NCI-H82 (cell line): ENCODE measurements at regions not wholly inside any gene's neighbourhood (a gene's known extent, or its start where the extent isn't known, plus 50 kb on each side); places are given as distances from the start of the nearest gene placed in this dataset.
"Not testable (repeated sequence)": the region's sequence is repeated elsewhere in the genome, so short reads cannot be mapped to it uniquely, and the experiment has no call there.

Source experiments
- DNase-seq: peaks from one replicate; lab custom pipeline; 2025; lab: John Stamatoyannopoulos, UW

- peak; percentile 2 for DNase-seq
Measured at GRCh38 chr4:59484944-59485343, 1715.2 kb upstream of the ADGRL3 start.

DNA sequence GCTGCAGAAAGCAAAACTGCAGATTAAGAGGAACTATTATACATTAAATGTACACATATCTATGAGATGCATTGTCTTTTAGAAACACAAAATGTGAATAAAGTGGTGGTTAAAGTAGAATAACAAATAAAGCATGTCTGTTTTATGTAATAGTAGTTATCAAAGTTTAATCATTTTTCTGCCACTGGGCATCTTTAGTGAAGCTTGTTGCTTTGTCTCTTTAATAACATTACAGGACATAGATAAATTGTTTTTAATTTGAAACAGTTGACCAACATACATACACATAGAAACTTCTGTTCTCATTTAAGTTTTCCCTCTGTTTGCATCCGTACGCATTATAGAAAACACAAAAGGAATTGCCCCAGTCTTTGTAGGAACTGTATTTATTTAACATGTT lies 1700.0 kb upstream of the ADGRL3 start:
- DNase-seq, result no peak

- DNase-seq, result no peak
Measured at GRCh38 chr4:59503731-59504130, 1696.4 kb upstream of the ADGRL3 start.

DNA sequence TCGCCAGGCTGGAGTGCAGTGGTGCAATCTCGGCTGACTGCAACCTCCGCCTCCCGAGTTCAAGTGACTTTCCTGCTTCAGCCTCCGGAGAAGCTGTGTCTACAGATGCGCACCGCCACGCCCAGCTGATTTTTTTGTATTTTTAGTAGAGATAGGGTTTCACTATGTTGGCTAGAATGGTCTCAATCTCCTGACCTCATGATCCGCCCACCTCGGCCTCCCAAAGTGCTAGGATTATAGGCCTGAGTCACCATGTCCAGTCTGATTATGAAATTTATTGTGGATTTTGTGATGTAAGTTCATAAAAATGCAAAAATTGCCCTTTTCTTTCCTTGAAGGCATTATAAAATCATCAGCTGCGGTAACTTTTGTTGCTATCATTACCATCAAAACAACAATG lies 1688.3 kb upstream of the ADGRL3 start:
- not testable (repeated sequence) for DNase-seq

GRCh38 chr4:59517007-59517406 lies 1683.1 kb upstream of the ADGRL3 start:
- no peak for DNase-seq

DNA sequence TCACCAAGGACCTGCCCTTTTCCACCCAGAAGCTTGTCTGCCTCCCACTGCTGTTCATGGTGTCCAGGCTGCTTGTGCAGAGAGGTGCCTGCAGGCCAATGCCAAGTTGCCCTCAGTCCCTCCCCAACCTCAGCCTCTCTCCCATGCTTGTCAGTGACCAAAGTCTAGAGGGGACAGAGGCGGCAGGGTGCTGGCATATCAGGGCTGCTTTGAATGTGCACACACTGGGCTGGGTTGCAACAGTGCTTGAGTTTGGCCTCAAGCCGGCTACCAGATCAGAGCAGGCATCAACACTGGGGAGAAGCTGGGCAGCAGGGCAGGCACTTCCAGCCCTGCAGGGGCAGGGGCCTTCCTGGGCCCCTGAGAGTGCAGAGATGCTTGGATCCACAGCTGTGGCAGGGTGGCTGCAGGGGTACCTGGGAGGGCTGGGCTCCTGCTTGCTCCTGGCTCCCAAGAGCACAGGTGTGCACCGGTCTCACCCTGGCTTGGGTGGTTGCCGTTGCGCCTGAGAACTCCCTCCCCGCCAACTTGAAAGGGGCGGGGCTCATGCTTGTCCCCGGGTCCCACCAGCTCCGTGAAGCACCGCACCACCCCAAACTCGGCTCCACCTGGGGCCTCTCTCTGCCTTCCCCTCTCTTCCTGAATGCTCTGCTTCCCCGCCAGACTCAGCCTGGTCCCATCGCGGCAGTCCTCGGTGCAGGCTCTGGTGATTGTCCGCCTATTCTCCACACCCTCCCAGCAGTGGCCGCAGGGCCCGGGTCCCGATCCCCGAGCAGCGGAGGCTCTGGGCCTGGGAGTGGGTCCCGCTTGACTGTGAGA lies 1681.9 kb upstream of the ADGRL3 start:
- no peak for DNase-seq

DNA sequence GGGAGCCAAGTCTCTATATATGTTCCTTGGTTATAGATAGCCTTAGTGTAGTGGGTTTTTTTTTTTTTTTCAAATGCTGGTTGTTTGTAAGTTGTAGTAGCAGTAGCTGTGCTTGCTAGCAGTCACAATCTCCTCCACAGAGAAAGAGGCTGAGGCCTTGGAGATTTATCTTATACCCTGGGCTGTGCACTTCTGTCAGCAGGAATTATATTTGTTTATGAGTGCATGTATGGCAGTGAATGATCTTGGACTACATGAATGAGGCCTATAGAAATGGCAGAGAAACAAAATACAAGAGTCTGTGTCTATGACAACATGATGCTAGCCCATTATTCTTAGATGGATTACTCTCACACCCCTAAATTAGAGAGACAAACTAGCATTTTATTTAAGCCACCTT lies 1674.2 kb upstream of the ADGRL3 start:
- DNase-seq, result no peak

DNA sequence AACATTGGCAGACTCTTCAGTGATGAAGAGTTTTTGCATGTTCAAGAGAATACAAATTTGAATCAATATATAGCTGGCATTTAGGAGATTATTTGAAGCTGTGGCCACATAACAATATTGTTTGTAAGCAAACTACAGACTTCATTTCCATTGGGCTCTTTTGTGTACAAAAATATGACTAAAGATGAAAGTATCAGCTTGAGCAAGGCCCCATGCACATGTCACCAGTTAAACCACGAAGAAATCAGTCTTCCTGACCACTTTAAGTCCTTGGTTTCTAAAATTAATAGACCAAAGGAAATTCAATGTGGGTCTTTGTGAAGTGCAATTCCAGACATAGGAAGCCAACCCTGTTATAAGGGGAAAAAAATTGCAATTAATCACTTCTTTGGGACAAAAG lies 1664.6 kb upstream of the ADGRL3 start:
- no peak for DNase-seq

GRCh38 chr4:59536428-59536827 lies 1663.7 kb upstream of the ADGRL3 start:
- DNase-seq, result no peak

- DNase-seq, result no peak
Measured at GRCh38 chr4:59537246-59537886, 1662.8 kb upstream of the ADGRL3 start.

DNA sequence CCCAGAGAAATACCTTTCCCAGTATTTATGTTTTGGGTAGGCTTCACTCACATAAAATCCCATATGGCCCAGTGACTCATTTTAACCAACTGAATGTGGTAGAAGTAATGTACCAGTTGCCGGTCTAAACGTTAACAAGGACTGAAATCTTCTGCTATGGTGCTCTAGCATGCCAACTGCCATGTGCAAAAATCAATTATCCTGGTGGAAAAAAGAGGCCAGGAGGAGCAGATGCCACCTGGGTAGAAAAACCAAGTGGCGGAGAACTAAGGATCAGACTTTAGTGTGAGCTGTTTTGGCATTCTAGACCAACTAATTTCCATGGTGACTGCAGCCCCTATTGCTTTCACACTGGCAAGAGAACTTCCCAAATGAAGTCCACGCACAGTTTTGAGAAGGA lies 1660.7 kb upstream of the ADGRL3 start:
- DNase-seq, result no peak

DNA sequence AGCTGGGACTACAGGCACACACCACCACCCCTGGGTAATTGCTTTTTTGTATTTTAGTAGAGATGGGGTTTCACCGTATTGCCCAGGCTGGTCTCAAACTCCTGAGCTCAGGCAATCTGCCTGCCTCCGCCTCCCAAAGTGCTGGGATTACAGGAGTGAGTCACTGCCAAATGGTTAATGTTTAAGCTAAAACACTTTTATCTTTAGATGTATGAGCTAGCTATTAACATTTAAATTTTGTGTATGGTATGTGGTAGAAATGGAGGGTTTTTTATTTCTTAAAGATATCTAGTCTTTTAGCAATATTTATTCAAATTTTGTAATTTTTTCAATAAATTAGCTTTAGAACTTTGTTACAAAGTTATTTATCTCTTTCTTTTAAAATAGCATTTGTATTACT lies 1659.8 kb upstream of the ADGRL3 start:
- DNase-seq, result no peak

GRCh38 chr4:59553063-59553720 lies 1646.9 kb upstream of the ADGRL3 start:
- peak; percentile 29 for DNase-seq

GRCh38 chr4:59553721-59554091 lies 1646.4 kb upstream of the ADGRL3 start:
- no peak for DNase-seq

GRCh38 chr4:59556191-59556590 lies 1643.9 kb upstream of the ADGRL3 start:
- not testable (repeated sequence) for DNase-seq

- not testable (repeated sequence) for DNase-seq
Measured at GRCh38 chr4:59560141-59560648, 1639.9 kb upstream of the ADGRL3 start.

DNA sequence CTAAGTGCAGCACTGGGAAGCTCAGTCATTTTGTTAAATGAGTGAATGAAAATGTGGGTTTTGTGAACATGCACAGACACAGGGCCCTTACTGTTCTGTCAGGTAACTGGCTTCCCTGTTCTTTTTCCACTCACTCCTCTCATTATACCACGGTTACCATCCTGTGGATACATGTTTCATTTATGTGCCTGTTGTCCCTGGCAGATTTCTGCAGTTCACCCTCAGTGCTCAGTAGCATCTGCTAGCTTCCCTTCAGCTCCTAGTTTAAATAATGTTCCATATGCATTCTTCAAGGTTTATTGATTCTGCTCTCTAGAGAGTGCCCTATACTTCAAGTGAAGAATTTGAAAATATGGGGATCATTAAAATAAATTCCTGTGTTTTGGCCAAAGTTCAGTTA lies 1634.3 kb upstream of the ADGRL3 start:
- no peak for DNase-seq

GRCh38 chr4:59570860-59571476 lies 1629.2 kb upstream of the ADGRL3 start:
- no peak for DNase-seq

DNA sequence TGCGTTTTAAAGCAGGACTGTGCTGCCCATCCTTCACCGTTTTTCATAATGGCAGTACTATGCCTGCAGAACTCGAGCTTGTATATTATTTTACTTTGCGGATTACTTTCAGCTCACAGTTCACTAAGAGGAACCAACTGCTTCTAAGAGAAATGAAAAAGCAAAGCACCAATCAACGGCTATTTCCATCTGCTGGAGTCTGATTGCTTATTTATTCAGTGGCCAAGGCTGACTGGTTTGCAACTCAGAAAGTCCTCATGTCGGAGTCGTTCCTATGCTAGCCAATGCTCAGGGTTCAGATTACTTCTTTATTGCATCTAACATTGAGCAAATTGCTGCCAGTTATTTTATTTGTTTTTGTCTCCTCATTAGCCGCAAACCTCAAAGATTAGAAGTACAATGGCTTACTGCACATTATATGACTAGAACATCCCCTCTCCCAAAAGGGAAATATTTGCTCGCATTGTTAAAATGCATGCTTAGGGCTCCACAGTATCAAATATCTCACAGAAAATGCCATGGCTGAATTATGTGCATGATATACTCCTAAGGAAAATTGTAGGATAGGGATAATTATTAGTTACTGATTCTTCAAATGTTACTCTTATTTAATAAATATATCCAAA lies 1628.2 kb upstream of the ADGRL3 start:
- no peak for DNase-seq

DNA sequence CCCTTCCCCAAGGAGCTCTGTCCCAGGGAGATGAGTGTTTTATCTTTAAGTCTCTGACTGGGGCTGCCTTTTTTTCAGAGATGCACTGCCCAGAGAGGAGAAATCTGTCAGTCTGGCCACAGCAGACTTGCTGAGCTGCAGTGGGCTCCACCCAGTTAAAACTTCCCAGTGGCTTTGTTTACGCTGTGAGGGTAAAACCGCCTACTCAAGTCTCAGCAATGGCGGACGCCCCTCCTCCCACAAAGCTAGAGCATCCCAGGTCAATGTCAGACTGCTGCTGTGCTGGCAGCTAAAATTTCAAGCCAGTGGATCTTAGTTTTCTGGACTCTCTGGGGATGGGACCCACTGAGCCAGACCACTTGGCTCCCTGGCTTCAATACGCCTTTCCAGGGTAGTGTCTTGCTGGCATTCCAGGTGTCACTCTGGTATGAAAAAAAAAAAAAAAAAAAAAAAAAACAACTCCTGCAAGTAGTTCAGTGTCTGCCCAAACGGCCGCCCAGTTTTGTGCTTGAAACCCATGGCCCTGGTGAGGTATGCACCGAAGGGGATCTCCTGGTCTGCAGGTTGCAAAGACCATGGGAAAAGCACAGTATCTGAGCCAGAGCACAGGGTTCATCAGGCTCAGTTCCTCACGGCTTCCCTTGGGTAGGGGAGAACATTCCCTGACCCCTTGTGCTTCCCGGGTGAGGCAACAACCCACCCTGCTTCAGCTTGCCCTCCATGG lies 1616.1 kb upstream of the ADGRL3 start:
- DNase-seq, result no peak
